ENCODE measurements at regions not wholly inside any gene's neighbourhood (a gene's known extent, or its start where the extent isn't known, plus 50 kb on each side); places are given as distances from the start of the nearest gene placed in this dataset.
A peak's percentile ranks its signal among the peaks of the same experiment; 100 is the strongest.

- DNase-seq (ENCODE audit: low spot score): no peak
Observed at GRCh38 chr10:31709476-31709875, 219.2 kb downstream of the ARHGAP12 start.

- DNase-seq (ENCODE audit: low spot score): no peak
Observed at GRCh38 chr10:31709028-31709427, 219.6 kb downstream of the ARHGAP12 start.

DNA sequence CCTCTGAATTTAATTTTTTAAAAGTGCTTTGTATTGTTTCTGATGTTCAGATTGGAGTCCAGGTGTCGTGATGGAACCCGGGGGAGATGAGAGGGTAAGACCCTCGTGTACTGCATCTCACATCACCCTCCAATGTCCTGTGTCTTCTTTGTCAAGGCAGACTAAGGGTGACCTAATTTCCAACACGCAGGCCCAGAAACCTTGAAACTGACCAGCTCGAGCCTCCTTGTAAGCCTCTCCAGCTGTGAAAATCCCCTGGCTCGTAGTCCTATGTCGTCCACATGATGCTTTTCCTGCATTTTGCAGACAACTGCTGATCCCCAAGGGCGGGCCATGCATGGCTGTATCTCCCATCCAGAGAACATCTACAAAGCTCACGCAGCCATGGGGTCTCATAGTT is 220.2 kb downstream of the ARHGAP12 start:
- peak; percentile 39 for DNase-seq (ENCODE audit: low spot score)

DNA sequence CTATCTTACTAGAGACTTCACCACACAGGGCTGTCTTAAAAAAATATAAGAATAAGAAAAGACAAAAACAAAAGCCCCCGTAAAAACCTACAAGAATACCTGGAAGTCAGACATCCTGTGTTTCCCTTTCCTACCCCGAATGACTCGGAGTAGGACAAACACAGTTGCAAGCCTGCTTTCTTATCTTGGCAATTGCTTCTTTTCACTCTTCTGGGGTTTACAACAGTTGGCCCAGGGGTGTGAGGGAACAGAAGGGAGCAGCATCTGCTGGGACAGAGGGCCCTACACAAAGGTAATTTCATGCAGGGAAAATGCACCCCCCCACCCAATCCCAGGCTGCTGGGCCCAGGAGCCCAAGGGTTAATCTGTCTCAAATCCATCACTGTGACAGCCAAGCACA is 220.6 kb downstream of the ARHGAP12 start:
- no peak for DNase-seq (ENCODE audit: low spot score)

DNA sequence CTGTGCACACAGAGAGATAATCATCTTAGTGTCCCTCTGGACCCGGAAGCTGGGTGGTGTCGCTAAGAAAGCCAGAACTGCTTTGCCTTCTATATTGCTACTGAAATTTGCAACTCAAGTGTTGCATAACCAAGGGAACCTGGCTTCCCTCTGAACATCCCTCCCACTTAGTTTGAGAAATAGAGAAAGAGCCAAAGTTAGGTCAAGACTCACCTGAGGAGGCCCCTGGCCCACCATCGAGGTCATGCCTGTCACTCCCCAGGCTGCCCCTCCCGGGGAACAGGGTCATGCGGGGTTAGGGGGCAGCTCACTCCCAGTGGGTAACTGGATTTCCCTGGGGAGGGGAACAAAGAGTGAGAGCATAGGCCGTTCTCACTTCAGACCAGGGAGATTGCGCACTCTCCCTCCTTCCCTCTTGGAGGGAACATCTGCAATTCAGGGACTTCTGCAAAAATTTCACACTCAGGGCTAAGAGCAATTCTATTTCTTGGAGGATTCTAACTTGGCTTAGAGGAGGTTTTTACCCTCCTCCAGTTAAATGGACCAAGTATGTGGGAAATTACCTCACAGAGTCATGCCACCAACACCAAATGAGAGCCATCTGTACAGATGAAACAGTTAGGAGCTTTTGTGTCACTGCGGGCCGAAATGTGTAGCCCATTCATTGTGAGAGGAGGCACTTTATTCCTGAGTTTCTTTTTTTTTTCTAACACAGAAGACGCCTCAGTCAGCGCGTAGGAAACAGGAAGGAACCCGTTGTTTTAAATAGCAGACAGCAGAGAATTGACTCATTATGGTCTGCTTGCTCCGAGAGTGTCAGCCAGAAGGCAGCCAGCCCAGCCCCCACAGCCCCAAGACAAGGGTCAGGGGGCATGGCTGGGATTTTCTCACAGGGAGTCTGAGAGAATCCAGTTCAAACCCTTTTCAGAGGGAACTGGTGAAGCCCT is 221.3 kb downstream of the ARHGAP12 start:
- peak; percentile 49 for DNase-seq (ENCODE audit: low spot score)

GRCh38 chr10:31706464-31707092 is 222.1 kb downstream of the ARHGAP12 start:
- DNase-seq (ENCODE audit: low spot score): no peak

GRCh38 chr10:31705136-31705535 is 223.5 kb downstream of the ARHGAP12 start:
- DNase-seq (ENCODE audit: low spot score): no peak

DNA sequence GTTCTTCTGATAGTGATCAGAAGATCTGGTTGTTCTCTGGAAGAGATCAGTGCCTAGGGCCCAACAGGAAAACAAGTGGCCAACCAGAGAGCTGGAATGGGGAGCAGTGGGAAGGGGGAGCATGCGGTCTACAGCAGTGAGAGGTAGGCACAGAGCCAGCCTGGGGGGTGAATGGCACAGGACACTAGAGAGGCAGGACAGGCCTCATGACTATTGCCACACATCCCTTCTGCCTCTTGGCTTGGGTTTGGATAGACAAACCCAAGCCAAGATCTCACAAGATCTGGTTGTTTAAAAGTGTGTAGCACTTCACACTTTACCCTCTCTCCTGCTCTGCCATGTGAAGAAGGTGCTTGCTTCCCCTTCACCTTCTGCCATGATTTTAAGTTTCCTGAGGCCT is 224.4 kb downstream of the ARHGAP12 start:
- no peak for DNase-seq (ENCODE audit: low spot score)

DNA sequence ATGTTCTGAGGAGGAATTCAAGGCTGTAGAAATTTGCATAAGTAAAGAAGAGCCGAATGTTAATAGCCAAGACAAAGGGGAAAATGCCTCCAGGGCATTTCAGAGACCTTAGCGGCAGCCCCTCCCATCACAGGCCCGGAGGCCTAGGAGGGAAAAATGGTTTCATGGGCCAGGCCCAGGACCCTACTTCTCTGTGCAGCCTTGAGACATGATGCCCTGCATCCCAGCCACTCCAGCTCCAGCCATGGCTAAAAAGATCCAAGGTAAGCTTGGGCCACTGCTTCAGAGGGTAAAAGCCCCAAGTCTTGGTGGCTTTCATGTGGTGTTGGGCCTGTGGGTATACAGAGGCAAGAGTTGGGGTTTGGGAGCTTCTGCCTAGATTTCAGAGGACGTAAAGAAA is 225.7 kb downstream of the ARHGAP12 start:
- no peak for DNase-seq (ENCODE audit: low spot score)

DNA sequence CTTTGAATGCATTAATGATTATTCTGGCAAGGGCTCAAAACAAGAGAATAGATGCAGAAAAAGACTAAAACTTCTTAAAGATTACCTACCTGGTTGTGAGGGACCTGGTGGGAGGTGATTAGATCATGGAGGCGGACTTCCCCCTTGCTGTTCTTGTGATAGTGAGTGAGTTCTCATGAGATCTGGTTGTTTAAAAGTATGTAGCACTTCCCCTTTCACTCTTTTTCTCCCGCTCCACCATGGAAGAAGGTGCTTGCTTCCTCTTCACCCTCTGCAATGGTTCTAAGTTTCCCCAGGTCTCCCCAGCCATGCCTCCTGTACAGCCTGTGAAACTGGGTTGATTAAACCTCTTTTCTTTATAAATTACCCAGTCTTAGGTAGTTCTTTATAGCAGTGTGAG is 226.6 kb downstream of the ARHGAP12 start:
- DNase-seq (ENCODE audit: low spot score): no peak

- no peak for DNase-seq (ENCODE audit: low spot score)
Observed at GRCh38 chr10:31701546-31701945, 227.1 kb downstream of the ARHGAP12 start.

GRCh38 chr10:31700181-31700611 is 228.4 kb downstream of the ARHGAP12 start:
- DNase-seq (ENCODE audit: low spot score): no peak

DNA sequence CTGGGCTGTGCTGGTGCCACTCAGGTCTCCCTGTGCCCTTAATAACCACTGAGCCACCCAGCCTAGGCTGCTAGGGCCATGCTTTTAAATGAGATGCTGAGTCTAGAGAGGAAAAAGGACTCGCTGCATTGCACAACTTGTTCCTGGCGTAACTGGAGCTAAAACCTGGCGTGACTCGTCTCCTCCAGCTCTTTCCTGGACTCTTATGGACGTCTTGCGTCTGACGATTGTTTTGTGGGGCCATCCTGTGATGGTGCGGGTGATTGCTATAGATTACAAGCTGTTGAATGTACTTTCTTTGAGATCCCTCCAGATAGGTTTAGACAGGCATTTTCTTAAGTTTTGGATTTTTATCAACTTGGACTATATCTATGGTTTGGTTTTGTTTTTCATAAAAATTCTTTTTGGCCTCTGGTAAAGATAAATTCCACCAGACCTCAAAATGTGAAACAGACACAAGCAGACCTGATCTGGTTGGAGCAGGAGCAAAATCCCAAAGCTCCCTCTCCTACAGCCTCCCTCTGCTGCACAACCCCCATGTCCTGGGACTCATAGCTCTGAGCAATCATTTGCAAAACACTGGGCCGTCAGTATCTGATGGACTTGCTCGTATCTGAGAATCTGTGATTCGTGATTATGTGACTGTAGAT is 230.3 kb downstream of the ARHGAP12 start:
- DNase-seq (ENCODE audit: low spot score): peak; percentile 69

DNA sequence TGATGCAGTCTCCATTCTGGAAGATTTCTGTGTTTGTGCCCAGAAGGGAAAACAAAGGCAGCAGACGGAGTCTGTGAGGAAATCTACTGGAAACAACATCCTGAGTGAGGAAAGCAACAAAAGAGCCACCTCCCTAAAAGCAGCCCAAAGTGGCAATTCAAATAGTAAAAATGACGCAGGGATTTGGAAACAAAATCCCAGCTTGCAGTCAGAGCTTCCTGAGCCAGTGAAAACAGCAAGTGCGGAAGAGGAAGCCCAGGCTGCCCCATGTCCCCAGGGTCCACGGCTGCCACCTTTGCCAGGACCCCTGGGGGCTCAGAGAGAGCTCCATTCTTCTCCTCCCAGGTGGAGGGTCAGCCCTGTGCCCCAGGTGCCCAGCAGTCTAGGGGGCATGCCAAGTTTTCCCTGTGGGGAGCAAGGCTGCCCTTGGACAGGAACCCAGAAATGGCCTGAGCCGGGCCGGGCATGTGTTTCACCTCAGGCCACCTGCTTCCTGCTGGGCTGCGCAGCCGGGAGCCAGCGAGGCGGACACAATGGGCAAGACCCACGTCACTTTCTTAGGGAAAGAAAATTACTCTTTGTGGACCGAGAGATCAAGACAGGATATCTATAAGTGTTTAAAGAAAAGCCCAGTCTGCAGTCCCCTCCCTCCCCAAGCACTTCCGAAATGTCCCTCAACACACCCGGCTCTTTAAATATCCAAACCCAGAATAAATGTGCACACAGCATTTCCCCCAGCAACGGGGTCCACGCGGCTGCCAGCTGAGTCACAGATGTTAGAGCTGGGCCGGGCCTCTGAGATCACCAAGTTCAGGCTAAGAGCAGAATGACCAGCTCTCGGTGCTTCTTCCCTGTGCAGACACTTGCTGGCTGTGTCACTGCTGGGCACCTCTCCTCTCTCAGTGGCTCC is 231.1 kb downstream of the ARHGAP12 start:
- DNase-seq (ENCODE audit: low spot score): peak; percentile 73

DNA sequence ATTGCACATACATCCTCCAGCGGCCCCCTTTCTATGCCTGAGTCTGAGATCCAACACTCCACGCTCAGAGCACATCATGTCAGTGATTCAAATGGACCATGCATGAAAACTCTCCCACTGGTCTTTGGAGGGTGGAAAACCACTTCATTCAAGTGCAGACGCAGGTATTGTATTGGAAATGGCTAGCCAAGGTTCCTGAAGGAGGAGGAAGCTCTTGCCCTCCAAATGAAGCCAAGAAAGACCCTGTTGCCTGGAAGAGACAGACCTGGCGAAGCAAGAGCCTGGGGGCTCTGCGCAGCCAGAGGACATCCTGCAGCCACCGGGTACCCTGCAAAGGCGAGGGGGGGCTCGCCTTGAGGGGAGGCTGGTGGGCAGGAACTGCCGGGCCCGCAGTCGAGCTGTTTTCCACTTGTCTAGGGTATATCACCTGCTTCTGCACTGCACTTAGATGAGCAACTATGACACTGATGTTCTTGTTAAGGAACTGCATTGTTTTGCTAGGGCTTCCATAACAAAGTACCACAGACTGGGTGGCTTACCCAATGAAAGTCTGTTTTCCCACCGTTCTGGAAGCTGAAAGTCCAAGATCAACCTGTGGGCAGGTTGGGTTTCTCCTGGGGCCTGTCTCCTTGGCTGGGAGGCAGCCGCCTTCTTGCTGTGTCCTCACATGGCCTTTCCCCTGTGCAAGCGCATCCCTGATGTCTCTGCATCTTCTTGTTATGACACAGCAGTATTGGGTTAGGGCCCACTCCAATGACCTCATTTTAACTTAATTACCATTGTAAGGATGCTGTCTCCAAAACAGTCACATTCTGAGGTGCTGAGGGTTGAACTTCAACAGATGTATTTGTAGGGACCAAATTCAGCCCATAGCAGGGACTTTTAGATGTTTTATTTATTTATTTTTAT is 233.4 kb downstream of the ARHGAP12 start:
- no peak for DNase-seq (ENCODE audit: low spot score)

DNA sequence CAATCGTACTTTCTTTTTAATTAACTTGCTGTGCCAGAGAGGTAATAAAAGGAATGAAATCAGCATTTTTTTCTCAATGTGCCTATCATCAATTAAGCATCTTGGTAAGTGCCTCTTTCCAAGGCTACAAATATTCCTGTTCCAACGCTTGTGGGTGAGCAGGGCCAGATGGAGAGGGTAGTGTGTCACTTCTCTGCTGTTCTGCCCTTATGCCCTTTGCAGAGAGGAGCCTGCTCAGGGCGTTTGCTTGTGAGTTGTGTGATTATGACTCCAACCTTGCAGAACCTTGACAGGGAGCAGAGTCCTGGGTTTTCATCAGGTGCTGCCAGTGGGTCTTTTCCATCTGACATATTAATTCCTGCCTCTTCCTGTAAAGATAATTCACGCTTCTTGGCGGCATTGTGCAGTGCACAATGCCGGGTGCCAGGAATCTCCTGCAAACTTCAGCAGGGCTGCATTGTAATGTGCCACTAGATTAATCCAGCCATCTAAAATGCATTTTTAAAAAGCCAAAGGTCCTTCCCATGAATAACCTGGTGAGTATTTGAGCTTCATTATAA is 234.4 kb downstream of the ARHGAP12 start:
- DNase-seq (ENCODE audit: low spot score): no peak

DNA sequence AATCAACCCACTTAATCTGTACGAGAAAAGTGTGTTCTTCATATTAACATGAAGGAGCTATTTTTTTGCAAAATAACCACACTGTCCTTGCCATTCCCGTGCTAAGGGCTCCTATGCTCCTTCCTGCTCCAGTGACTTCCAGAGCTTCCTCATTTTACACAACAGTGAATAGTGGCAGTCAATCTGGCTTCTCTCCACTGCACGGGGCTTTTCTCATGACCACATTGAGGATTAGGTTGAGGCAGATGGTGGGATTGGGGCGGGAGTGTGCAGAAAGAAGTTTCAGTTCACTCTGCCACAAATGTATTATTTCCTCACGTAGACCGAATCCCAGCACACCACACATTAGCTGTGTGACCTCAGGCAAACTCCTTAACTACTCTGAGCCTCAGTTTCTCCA is 235.1 kb downstream of the ARHGAP12 start:
- DNase-seq (ENCODE audit: low spot score): no peak

- no peak for DNase-seq (ENCODE audit: low spot score)
Observed at GRCh38 chr10:31689233-31689632, 239.4 kb downstream of the ARHGAP12 start.

DNA sequence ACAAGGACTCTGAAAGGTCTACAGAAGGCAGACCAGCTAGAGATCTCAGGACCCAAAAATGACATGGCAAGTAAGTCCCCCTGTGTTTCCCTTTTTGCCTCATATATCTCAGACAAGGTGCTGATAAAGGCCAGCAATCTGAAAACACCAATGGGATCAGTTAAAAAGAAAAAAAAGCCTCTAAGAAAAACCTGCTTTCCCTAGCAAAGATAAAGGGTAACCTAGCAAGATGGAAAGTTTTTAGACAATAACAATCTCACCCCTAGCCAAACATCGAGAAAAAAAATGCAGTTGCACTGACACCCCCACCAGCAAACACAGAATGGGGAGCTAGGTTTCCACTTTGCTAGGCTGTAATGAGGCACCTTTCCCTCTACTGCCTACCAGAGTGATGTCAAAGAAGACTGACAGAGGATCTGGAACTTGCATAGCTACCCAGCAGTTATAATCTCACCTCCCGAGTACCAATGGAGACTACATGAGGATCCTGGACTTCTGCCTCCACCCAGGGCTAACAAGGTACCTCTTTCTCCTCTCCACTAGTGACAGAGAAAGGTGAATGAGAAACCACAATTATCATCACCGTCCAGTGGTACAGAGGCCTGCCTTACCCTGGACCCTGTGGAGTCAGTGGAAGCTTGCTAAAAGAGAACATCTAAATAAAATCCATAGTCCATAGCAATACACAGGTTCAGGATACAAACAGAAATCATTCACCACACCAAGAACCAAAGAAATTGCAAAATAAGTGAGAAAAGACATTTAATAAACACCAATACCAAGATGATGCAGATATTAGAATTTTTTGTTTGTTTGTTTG is 240.8 kb downstream of the ARHGAP12 start:
- DNase-seq (ENCODE audit: low spot score): no peak
